HK-2 (cell line): ENCODE measurements at regions not wholly inside any gene's neighbourhood (a gene's known extent, or its start where the extent isn't known, plus 50 kb on each side); places are given as distances from the start of the nearest gene placed in this dataset.

ENCODE experiments used
- DNase-seq: peaks from one replicate; pipeline ENCODE4 v3.0.0-alpha.2; 2018; ENCODE audit not compliant: unreplicated experiment

- DNase-seq = no peak
These were observed 61.6 kb upstream of the GYPA start for GRCh38 chr4:144202081-144202480.

GRCh38 chr4:144203155-144203554, 62.6 kb upstream of the GYPA start:
- DNase-seq = no peak

- no peak for DNase-seq
These were observed 63.9 kb upstream of the GYPA start for GRCh38 chr4:144204431-144204830.

- DNase-seq = no peak
These were observed 66.2 kb upstream of the GYPA start for GRCh38 chr4:144206711-144207110.

- DNase-seq = no peak
These were observed 67.6 kb upstream of the GYPA start for GRCh38 chr4:144208074-144208473.

- no peak for DNase-seq
These were observed 69.0 kb upstream of the GYPA start for GRCh38 chr4:144209491-144209890.

GRCh38 chr4:144213371-144213770, 72.9 kb upstream of the GYPA start:
- no peak for DNase-seq

GRCh38 chr4:144223149-144223548, 82.6 kb upstream of the GYPA start:
- DNase-seq = no peak

GRCh38 chr4:144223661-144224060, 83.1 kb upstream of the GYPA start:
- DNase-seq = no peak

GRCh38 chr4:144259285-144259684, 118.8 kb upstream of the GYPA start:
- DNase-seq = no peak

GRCh38 chr4:144267084-144267483, 126.6 kb upstream of the GYPA start:
- DNase-seq = no peak

GRCh38 chr4:144280688-144281087, 140.2 kb upstream of the GYPA start:
- no peak for DNase-seq

GRCh38 chr4:144283526-144283925, 143.0 kb upstream of the GYPA start:
- no peak for DNase-seq

- DNase-seq = no peak
These were observed 143.5 kb upstream of the GYPA start for GRCh38 chr4:144284026-144284425.

GRCh38 chr4:144288011-144288903, 147.7 kb upstream of the GYPA start:
- no peak for DNase-seq

- DNase-seq = no peak
These were observed 149.3 kb upstream of the GYPA start for GRCh38 chr4:144289667-144290428.

GRCh38 chr4:144291164-144291563, 150.6 kb upstream of the GYPA start:
- DNase-seq = no peak

- no peak for DNase-seq
These were observed 153.7 kb upstream of the GYPA start for GRCh38 chr4:144294211-144294610.

GRCh38 chr4:144295286-144295995, 154.9 kb upstream of the GYPA start:
- no peak for DNase-seq

- DNase-seq = no peak
These were observed 156.4 kb upstream of the GYPA start for GRCh38 chr4:144296941-144297340.

- no peak for DNase-seq
These were observed 158.0 kb upstream of the GYPA start for GRCh38 chr4:144298519-144298918.

GRCh38 chr4:144300616-144301015, 160.1 kb upstream of the GYPA start:
- no peak for DNase-seq
